NCI-H146 treated with DMSO at 0.1 percent for 48 hours (cell line): ENCODE measurements at regions not wholly inside any gene's neighbourhood (a gene's known extent, or its start where the extent isn't known, plus 50 kb on each side); places are given as distances from the start of the nearest gene placed in this dataset.
"Not testable (repeated sequence)": the region's sequence is repeated elsewhere in the genome, so short reads cannot be mapped to it uniquely, and the experiment has no call there.

ENCODE experiments used
- DNase-seq: peaks from one replicate; lab custom pipeline; 2025; ENCODE audit not compliant: unreplicated experiment; lab: John Stamatoyannopoulos, UW

DNA sequence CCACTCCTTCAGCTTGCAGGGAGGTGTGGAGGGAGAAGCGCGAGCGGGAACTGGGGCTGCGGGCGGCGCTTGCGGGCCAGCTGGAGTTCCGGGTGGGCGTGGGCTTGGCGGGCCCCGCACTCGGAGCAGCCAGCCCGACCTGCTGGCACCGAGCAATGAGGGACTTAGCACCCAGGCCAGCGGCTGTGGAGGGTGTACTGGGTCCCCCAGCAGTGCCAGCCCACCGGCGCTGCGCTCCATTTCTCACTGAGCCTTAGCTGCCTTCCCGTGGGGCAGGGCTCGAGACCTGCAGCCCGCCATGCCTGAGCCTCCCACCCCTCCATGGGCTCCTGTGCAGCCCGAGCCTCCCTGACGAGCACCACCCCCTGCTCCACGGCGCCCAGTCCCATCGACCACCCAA lies 53.2 kb upstream of the SGCG start:
- not testable (repeated sequence) for DNase-seq

DNA sequence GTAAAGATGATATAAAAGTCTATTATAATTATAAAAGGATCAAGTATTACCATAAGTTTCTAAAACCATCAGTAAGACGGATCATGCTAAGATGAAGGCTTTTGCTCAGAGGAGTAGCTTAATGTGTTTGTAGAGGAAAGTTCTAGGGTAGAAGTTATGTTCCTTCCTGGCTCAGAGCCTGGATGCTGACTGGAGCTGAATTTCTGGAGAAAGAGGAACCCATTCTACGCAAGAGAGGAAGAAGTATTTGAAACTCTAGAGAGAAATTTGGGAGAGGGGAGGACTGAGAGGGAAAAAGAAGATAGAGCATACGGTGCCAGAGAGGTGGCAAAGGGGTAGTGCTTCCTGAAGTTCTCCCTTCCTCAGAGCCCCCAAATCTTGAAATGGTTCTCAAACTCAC lies 51.4 kb upstream of the SGCG start:
- DNase-seq = no peak
